GM13976 (cell line): ENCODE measurements at regions not wholly inside any gene's neighbourhood (a gene's known extent, or its start where the extent isn't known, plus 50 kb on each side); places are given as distances from the start of the nearest gene placed in this dataset.

Experiments used
- DNase-seq: peaks from one replicate; pipeline ENCODE4 v3.0.0; 2012; ENCODE audit warnings: low spot score
- CTCF ChIP-seq: IDR thresholded peaks from 2 replicates; pipeline ENCODE4 v1.5.1; 2012; ENCODE audit warnings: borderline replicate concordance, mild to moderate bottlenecking; ENCODE audit not compliant: insufficient read depth; ENCODE audit errors: extremely low read depth, missing control alignments, control extremely low read depth
- in situ Hi-C: fragments of 300-500 bp; cut with MboI; formaldehyde crosslinking; loops from one replicate; pipeline ENCODE4 v1.12.0; 2022; ENCODE audit warnings: low sequenced_read_pairs, mixed read lengths, inconsistent platforms; ENCODE audit not compliant: unreplicated experiment

DNA sequence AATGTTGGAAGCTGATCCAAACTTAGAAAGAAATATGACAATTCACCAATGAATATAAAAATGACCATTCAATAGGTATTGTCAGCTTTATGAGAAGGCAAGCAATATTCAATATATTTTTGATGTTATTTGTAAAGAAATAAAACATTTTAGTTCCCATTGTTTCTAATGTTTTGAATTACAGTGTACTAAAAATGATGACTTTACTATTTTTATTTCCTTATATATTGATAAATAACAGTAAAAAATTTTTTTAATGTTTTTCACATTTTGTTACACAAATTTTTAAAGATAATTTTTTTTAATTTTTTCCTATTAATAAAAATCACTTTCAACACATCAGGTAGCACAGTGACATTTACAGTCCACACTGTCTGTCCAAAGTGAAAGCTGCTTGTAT lies 565.5 kb upstream of the FAM241A start:
- in situ Hi-C loops: no loop called here
- TF ChIP-seq CTCF: no peak

DNA sequence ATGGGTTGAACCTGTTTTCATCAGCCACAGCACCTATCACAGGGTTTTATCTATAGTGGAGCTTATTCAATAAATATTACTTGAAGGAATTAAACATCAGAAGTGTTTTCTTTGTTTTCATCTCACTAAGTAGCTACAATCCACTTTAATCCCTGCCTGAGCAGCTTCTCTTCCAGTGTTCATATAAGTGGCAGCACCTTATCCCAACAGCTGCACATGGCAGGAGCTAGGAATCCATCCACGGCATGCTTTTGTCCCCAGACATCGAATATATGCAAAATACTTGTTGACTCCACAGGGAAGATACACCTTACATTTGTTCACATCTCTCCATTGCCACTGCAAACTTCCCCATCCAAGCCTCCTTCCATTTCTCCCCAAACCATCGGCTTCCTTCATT lies 549.8 kb upstream of the FAM241A start:
- in situ Hi-C loops: no loop called here
- DNase-seq: no peak
- TF ChIP-seq CTCF: no peak

More for the DNA sequence above, 565.5 kb upstream of the FAM241A start:
- no peak for DNase-seq

DNA sequence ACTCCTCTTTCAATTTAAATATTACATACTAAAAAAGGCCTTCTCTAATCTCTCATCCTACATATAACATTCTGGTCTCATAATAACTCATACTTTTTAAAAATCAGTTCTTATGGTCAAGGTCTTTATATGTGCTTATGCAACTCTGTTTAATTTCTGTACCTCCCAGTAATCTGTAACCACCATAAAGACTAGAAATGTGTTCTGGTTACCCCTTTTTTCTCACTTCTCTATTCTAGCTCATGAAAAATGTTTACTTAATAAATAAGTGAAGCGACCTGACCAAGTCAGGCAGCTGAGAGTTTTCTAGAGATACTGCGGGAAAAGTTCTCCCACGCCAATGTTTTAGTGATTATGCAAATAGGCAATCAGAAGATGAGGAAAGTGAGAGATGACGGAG lies 548.8 kb upstream of the FAM241A start:
- DNase-seq: no peak
- in situ Hi-C loops: no loop called here
- TF ChIP-seq CTCF: no peak

DNA sequence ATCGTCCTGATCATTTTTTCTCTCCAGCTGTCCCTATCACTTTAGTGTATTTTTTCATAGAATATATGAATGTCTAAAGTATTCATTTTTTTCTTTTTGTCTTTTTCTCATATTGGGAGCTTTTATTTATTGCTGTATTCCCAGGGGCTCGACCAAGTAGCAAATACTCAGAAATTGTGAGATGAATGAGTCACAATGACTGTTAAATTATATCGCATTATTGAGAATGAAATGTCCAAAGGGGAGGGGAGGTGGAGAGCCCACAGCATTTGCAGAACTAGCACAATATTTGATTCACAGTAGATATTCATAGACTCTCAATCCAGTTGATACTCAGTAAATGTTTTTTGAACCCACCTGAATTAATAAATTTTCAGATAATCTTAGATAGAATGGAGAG lies 543.6 kb upstream of the FAM241A start:
- in situ Hi-C loops: no loop called here
- TF ChIP-seq CTCF: no peak
- DNase-seq: no peak

DNA sequence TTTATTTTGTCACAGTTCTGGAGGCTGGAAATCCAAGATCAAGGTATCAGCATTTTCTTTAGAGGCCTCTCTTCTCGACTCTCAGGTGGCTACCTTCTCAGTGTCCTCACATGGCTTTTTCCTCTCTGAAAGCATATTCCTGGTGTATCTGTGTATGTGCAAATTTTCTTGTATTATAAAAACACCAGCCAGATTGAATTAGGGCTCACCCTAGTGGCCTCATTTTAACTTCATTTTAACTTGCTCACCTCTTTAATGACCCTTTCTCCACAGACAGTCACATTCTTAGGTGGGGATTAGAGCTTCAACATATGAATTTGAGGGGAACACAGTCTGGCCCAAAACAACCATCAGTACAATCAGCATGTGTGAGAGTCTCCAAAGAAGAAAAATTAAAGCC lies 542.4 kb upstream of the FAM241A start:
- in situ Hi-C loops: no loop called here
- no peak for DNase-seq
- TF ChIP-seq CTCF: no peak

- in situ Hi-C loops: no loop called here
- DNase-seq: no peak
- no peak for TF ChIP-seq CTCF
These were observed 540.1 kb upstream of the FAM241A start for GRCh38 chr4:111605111-111605510.

GRCh38 chr4:111610681-111611080 lies 534.6 kb upstream of the FAM241A start:
- in situ Hi-C loops: no loop called here
- DNase-seq: no peak
- TF ChIP-seq CTCF: no peak
